Sigmoid colon (tissue), 3 donors: ENCODE measurements at regions not wholly inside any gene's neighbourhood (a gene's known extent, or its start where the extent isn't known, plus 50 kb on each side); places are given as distances from the start of the nearest gene placed in this dataset.

Experiments
- CTCF ChIP-seq, 4 experiments: fragments of 450-650 bp in 3 of 4; fragments of 200-600 bp in 1 of 4; IDR thresholded peaks; one replicate each; pipeline ENCODE4 v1.5.1; 2016 to 2019; ENCODE audit warnings: antibody characterized with exemption in 4 of 4, mild to moderate bottlenecking in 3 of 4, moderate library complexity in 2 of 4
- POLR2A ChIP-seq, 2 donors: fragments of 450-650 bp; IDR thresholded peaks; one replicate each; pipeline ENCODE4 v1.6.1; 2016; ENCODE audit warnings: antibody characterized with exemption in 2 of 2, mild to moderate bottlenecking in 2 of 2, moderate library complexity in 2 of 2

- no peak for TF ChIP-seq CTCF (IDR thresholded peaks at IDR 0.05)
- no peak for TF ChIP-seq POLR2A (IDR thresholded peaks at IDR 0.05)
Measured at GRCh38 chr12:24488091-24488596, 460.8 kb downstream of the BCAT1 start.
